B cell (primary cell): ENCODE measurements at regions not wholly inside any gene's neighbourhood (a gene's known extent, or its start where the extent isn't known, plus 50 kb on each side); places are given as distances from the start of the nearest gene placed in this dataset.

Source experiments
- ATAC-seq: fragments of 200-7000 bp; cut with Tn5 transposase; one replicate; pipeline ENCODE4 v1.10.0; 2021; ENCODE audit warnings: low read depth, mild to moderate bottlenecking, moderate number of reproducible peaks, moderate library complexity
- CTCF ChIA-PET: fragments of 350-600 bp; sonication (Branson Sonifier 250); formaldehyde crosslinking; loops from one replicate; lab custom pipeline; 2021; ENCODE audit warnings: antibody characterized with exemption, inconsistent platforms; lab: Charles Lee
- POLR2A ChIA-PET: fragments of 350-600 bp; sonication (Branson Sonifier 250); formaldehyde crosslinking; loops from one replicate; lab custom pipeline; 2021; ENCODE audit warnings: antibody characterized with exemption; lab: Charles Lee
- DNase-seq: peaks from one replicate; pipeline ENCODE4 v3.0.0; 2013
- H2AFZ ChIP-seq: 2 replicates; pipeline ENCODE4 v1.6.1; 2012; ENCODE audit warnings: mild to moderate bottlenecking, low read depth, low read length; ENCODE audit not compliant: insufficient read depth, poor library complexity, severe bottlenecking
- H3K27ac ChIP-seq, 2 donors: 1 replicate in 1 of 2; 2 replicates in 1 of 2; pipeline ENCODE4 v1.5.1; 2012 to 2013; ENCODE audit warnings: low read length in 2 of 2, mild to moderate bottlenecking in 2 of 2, moderate library complexity in 1 of 2
- H3K27me3 ChIP-seq, 4 experiments: fragments of 200-600 bp in 1 of 4; sonication (generic) in 1 of 4; replicated peaks in 1 of 4; 1 replicate in 2 of 4; 2 replicates in 2 of 4; pipeline versions ENCODE4 v1.6.1 to v1.7.0; 2013 to 2016; ENCODE audit warnings: low read length in 3 of 4, mild to moderate bottlenecking in 2 of 4, mixed read lengths in 1 of 4, moderate library complexity in 1 of 4; ENCODE audit not compliant: insufficient read depth in 4 of 4, control insufficient read depth in 3 of 4; ENCODE audit errors: control extremely low read depth in 1 of 4
- H3K36me3 ChIP-seq, 2 experiments: replicated peaks in 1 of 2; 1 replicate in 1 of 2; 2 replicates in 1 of 2; pipeline versions ENCODE4 v1.6.1 to v1.7.1; 2013; ENCODE audit warnings: low read length in 1 of 2; ENCODE audit not compliant: insufficient read depth in 2 of 2, control insufficient read depth in 1 of 2; ENCODE audit errors: control extremely low read depth in 1 of 2, extremely low read depth in 1 of 2
- H3K4me1 ChIP-seq, 2 donors: fragments of 200-600 bp in 1 of 2; sonication (generic) in 1 of 2; 1 replicate in 1 of 2; 2 replicates in 1 of 2; pipeline versions ENCODE4 v1.5.1 to v1.6.1; 2013 to 2017; ENCODE audit warnings: low read length in 2 of 2; ENCODE audit not compliant: control insufficient read depth in 2 of 2, insufficient read depth in 2 of 2
- H3K4me2 ChIP-seq: replicated peaks from 2 replicates; pipeline ENCODE3; 2012; ENCODE audit warnings: mild to moderate bottlenecking, low read depth, low read length; ENCODE audit not compliant: poor library complexity, severe bottlenecking
- H3K4me3 ChIP-seq, 5 experiments: fragments of 200-600 bp in 1 of 5; sonication (generic) in 1 of 5; 1 replicate in 3 of 5; 2 replicates in 2 of 5; pipeline versions ENCODE4 v1.5.1 to v1.7.0; 2011 to 2016; ENCODE audit warnings: low read length in 4 of 5, mild to moderate bottlenecking in 4 of 5, low read depth in 2 of 5, control low read depth in 1 of 5, moderate library complexity in 1 of 5; ENCODE audit not compliant: insufficient read depth in 1 of 5; ENCODE audit errors: control extremely low read depth in 1 of 5, extremely low read depth in 1 of 5
- H3K79me2 ChIP-seq: fragments of 200-600 bp; sonication (generic); one replicate; pipeline ENCODE4 v1.6.0; 2016; ENCODE audit warnings: low read length; ENCODE audit not compliant: control insufficient read depth, insufficient read depth
- H3K9ac ChIP-seq: fragments of 200-600 bp; sonication (generic); 2 replicates; pipeline ENCODE4 v1.6.1; 2017; ENCODE audit warnings: mild to moderate bottlenecking, low read length, moderate library complexity
- H3K9me3 ChIP-seq, 3 donors: one replicate each; pipeline versions ENCODE4 v1.6.1 to v1.7.1; 2013; ENCODE audit warnings: low read length in 2 of 3; ENCODE audit not compliant: control insufficient read depth in 2 of 3, insufficient read depth in 1 of 3; ENCODE audit errors: control extremely low read depth in 1 of 3
- H4K20me1 ChIP-seq: 2 replicates; pipeline ENCODE4 v1.6.0; 2012; ENCODE audit warnings: mild to moderate bottlenecking, low read length; ENCODE audit not compliant: insufficient read depth, control insufficient read depth, poor library complexity, severe bottlenecking
- H3K27ac Mint-ChIP-seq: one replicate; pipeline ENCODE4 v1.8.0; 2021; ENCODE audit warnings: mixed read lengths
- H3K27me3 Mint-ChIP-seq: one replicate; pipeline ENCODE4 v1.8.0; 2021; ENCODE audit warnings: mixed read lengths
- H3K4me1 Mint-ChIP-seq: one replicate; pipeline ENCODE4 v1.8.0; 2021; ENCODE audit warnings: mixed read lengths
- H3K4me3 Mint-ChIP-seq: one replicate; pipeline ENCODE4 v1.8.0; 2021; ENCODE audit warnings: mixed read lengths
- H3K9me3 Mint-ChIP-seq: one replicate; pipeline ENCODE4 v1.8.0; 2022; ENCODE audit warnings: mixed read lengths; ENCODE audit not compliant: insufficient read depth
- EZH2 ChIP-seq: IDR thresholded peaks from 2 replicates; pipeline ENCODE4 v1.6.1; 2012; ENCODE audit warnings: borderline replicate concordance, low read depth, mild to moderate bottlenecking, moderate library complexity, low read length; ENCODE audit not compliant: insufficient read depth, poor library complexity, severe bottlenecking
- WGBS: methylation state at CpG from one replicate; pipeline ENCODE4 v1.1.5; 2013; ENCODE audit warnings: missing lambda C conversion rate; ENCODE audit not compliant: insufficient coverage; 5-methylcytosine and 5-hydroxymethylcytosine counted together
- intact Hi-C: fragments of 100-400 bp; cut with micrococcal nuclease; formaldehyde crosslinking; loops from one replicate; pipeline ENCODE4 v1.10.0; 2022
- TF ChIP-seq, protein P1 (sequence below): fragments of 200-600 bp; IDR thresholded peaks from one replicate; pipeline ENCODE4 v1.8.0; 2022; ENCODE audit warnings: antibody characterized with exemption, mild to moderate bottlenecking

GRCh38 chr2:83369601-83370418 lies 1089.3 kb downstream of the SUCLG1 start:
- no peak overlapping the region for H2AFZ ChIP-seq
- intact Hi-C loops = no loop called here
- CTCF ChIA-PET = no interaction called here
- H3K4me3 Mint-ChIP-seq = no peak overlapping the region
- no peaks in the 10 kb centered on the region for H4K20me1 ChIP-seq
- no peaks in the 10 kb centered on the region for H3K27me3 Mint-ChIP-seq
- no peak overlapping the region for H3K27ac Mint-ChIP-seq
- peaks cover 4% of the 10 kb centered on the region for H3K9me3 Mint-ChIP-seq
- no peak overlapping the region for H3K4me3 ChIP-seq
- WGBS = 80% methylated on average over 1 of the region's 6 CpGs
- H3K4me2 ChIP-seq = no peak overlapping the region
- TF ChIP-seq EZH2 = no peak
- TF ChIP-seq, protein P1, sequence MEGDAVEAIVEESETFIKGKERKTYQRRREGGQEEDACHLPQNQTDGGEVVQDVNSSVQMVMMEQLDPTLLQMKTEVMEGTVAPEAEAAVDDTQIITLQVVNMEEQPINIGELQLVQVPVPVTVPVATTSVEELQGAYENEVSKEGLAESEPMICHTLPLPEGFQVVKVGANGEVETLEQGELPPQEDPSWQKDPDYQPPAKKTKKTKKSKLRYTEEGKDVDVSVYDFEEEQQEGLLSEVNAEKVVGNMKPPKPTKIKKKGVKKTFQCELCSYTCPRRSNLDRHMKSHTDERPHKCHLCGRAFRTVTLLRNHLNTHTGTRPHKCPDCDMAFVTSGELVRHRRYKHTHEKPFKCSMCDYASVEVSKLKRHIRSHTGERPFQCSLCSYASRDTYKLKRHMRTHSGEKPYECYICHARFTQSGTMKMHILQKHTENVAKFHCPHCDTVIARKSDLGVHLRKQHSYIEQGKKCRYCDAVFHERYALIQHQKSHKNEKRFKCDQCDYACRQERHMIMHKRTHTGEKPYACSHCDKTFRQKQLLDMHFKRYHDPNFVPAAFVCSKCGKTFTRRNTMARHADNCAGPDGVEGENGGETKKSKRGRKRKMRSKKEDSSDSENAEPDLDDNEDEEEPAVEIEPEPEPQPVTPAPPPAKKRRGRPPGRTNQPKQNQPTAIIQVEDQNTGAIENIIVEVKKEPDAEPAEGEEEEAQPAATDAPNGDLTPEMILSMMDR = no peak
- H3K9me3 ChIP-seq = no peaks in the 10 kb centered on the region
- no peak overlapping the region for H3K9ac ChIP-seq
- no peaks in the 10 kb centered on the region for H3K4me1 Mint-ChIP-seq
- H3K27ac ChIP-seq = no peak overlapping the region
- H3K4me1 ChIP-seq = no peaks in the 10 kb centered on the region
- H3K36me3 ChIP-seq = no peaks in the 10 kb centered on the region
- H3K27me3 ChIP-seq = no peaks in the 10 kb centered on the region
- DNase-seq = no peak
- no peak for ATAC-seq
- no peaks in the 10 kb centered on the region for H3K79me2 ChIP-seq
- POLR2A ChIA-PET = no interaction called here

DNA sequence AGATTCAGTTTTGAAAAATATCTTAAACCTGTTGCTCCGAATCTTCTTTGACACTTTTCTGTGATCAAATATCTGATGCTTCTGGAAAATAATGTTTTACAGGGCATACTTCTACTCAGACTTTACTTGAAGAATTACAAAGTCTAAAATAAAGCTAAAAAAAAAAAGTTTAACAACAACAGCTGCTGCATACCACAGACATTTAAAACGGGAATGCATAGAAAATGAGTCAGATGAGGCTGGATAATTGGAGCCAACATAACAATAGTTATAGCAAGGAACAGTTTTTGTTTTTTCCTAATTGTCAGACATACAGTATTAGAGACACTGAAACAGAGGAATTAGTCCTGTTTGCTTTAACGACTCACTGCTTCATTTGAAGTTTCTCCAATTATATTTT lies 1090.2 kb downstream of the SUCLG1 start:
- Histone ChIP-seq H3K36me3 (no peaks in the 10 kb centered on the region), H3K4me3 (no peak overlapping the region), H2AFZ (no peak overlapping the region), H3K27ac (no peak overlapping the region), H3K27me3 (no peaks in the 10 kb centered on the region), H3K79me2 (no peaks in the 10 kb centered on the region), H3K9ac (no peak overlapping the region), H3K4me2 (no peak overlapping the region), H3K9me3 (no peaks in the 10 kb centered on the region), H4K20me1 (no peaks in the 10 kb centered on the region), H3K4me1 (no peaks in the 10 kb centered on the region)
- Mint-ChIP-seq H3K27me3 (no peaks in the 10 kb centered on the region), H3K27ac (no peak overlapping the region), H3K4me1 (no peaks in the 10 kb centered on the region), H3K9me3 (peaks cover 4% of the 10 kb centered on the region), H3K4me3 (no peak overlapping the region)
- no peak for DNase-seq
- WGBS = no CpG with 5 or more reads among the region's 3 CpGs
- ChIA-PET POLR2A (no interaction called here), CTCF (no interaction called here)
- no peak for ATAC-seq
- TF ChIP-seq, protein P1 = no peak
- no peak for TF ChIP-seq EZH2
- intact Hi-C loops = no loop called here
